ENCODE measurements at regions not wholly inside any gene's neighbourhood (a gene's known extent, or its start where the extent isn't known, plus 50 kb on each side); places are given as distances from the start of the nearest gene placed in this dataset.
"Not testable (repeated sequence)": the region's sequence is repeated elsewhere in the genome, so short reads cannot be mapped to it uniquely, and the experiment has no call there.

DNA sequence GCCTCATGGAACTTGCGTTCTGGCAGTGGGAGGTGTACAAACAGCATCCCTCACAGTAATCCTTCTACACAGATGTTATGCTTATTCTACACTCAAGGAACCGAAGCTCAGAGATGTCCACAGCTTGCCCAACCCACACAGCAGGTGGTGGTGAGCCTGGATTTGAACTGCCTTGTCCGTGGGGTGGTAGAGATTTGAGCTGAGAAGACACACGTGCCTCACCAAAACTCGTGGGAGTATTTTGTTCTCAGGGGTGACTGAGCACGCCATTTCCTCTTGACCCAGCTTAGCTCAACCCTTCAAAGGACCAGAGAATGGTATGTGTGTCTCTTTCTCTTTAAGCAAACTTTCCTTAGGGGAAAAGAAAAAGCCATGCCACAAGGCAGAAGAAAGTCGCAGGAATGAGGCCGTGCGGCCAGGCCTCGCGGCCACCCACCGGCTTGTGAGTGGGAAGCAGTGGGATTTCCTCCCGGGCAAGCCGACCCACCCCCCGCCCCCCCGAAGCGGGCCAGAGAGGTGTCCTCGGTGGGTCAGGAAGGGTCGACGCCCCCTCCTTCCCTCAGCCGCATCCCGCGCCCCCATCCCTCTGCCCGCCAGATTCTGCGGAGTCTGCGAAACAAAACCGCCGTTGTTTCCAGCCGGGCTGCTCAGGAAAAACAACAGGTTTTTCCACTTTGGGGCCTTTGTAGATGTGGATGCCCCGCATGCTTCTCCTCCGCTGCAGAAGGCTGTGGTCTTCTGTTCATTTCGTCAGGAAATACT lies 123.8 kb upstream of the ZNF469 start:
- H3K4me3 Mint-ChIP-seq; H3K36me3 Mint-ChIP-seq; H3K9me3 ChIP-seq; H3K27ac ChIP-seq (ENCODE audit: low read length); DNase-seq; ATAC-seq (replicated peaks in 1 of 4); H3K4me1 ChIP-seq (ENCODE audit: control insufficient read depth in 1 of 2, extremely low read depth in 1 of 2, insufficient read depth in 2 of 2, low read length in 2 of 2); H3K4me1 Mint-ChIP-seq; CTCF ChIA-PET; H3K4me3 ChIP-seq (ENCODE audit: control insufficient read depth in 1 of 2, extremely low read depth in 1 of 2, low read length in 1 of 2); H3K27ac Mint-ChIP-seq; POLR2A ChIA-PET; H3K36me3 ChIP-seq (ENCODE audit: control insufficient read depth in 2 of 2, extremely low read depth in 1 of 2, insufficient read depth in 1 of 2, low read length in 1 of 2): not testable (repeated sequence)
- peaks cover 2 to 30% of the 10 kb centered on the region in 2 experiments for H3K27me3 ChIP-seq (replicated peaks in 1 of 2; ENCODE audit: control insufficient read depth in 2 of 2, extremely low read depth in 1 of 2, insufficient read depth in 2 of 2, low read length in 1 of 2)
- Mint-ChIP-seq H3K9me3 (peaks cover 0 to 11% (median 3%) of the 10 kb centered on the region in 3 donors), H3K27me3 (peaks cover 28 to 46% of the 10 kb centered on the region in 2 donors)
- WGBS (ENCODE audit: insufficient coverage), result 12% methylated on average over 3 of the region's 32 CpGs

DNA sequence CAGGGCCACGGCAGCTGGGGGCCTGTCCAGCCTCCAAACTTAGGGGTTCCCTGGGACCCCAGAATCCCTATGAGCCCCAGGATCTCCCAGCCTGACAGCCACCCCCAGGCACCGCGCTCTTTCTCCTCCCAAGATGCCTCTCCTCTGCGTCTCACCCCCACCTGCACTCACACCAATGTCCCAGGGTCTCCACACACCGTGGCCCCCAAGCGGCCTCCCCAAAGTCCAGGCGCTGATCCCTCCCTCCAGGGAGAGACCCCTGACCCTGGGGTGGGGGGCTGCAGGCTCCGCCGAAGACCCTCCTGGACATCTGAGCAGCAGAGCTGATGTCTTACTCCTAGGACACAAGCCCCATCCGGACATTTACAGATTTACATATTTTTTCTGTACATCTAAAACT lies 123.2 kb upstream of the ZNF469 start:
- POLR2A ChIA-PET; ATAC-seq (replicated peaks in 1 of 4); H3K4me1 Mint-ChIP-seq; H3K27ac ChIP-seq (ENCODE audit: low read length); DNase-seq; H3K4me3 ChIP-seq (ENCODE audit: control insufficient read depth in 1 of 2, extremely low read depth in 1 of 2, low read length in 1 of 2); CTCF ChIA-PET; H3K27ac Mint-ChIP-seq; H3K36me3 ChIP-seq (ENCODE audit: control insufficient read depth in 2 of 2, extremely low read depth in 1 of 2, insufficient read depth in 1 of 2, low read length in 1 of 2); H3K4me3 Mint-ChIP-seq; H3K9me3 ChIP-seq; H3K36me3 Mint-ChIP-seq; H3K4me1 ChIP-seq (ENCODE audit: control insufficient read depth in 1 of 2, extremely low read depth in 1 of 2, insufficient read depth in 2 of 2, low read length in 2 of 2): not testable (repeated sequence)
- peaks cover 2 to 34% of the 10 kb centered on the region in 2 experiments for H3K27me3 ChIP-seq (replicated peaks in 1 of 2; ENCODE audit: control insufficient read depth in 2 of 2, extremely low read depth in 1 of 2, insufficient read depth in 2 of 2, low read length in 1 of 2)
- Mint-ChIP-seq H3K27me3 (peaks cover 28 to 46% of the 10 kb centered on the region in 2 donors), H3K9me3 (peaks cover 0 to 11% (median 3%) of the 10 kb centered on the region in 3 donors)
- WGBS (ENCODE audit: insufficient coverage), result 51% methylated on average over 6 of the region's 10 CpGs

DNA sequence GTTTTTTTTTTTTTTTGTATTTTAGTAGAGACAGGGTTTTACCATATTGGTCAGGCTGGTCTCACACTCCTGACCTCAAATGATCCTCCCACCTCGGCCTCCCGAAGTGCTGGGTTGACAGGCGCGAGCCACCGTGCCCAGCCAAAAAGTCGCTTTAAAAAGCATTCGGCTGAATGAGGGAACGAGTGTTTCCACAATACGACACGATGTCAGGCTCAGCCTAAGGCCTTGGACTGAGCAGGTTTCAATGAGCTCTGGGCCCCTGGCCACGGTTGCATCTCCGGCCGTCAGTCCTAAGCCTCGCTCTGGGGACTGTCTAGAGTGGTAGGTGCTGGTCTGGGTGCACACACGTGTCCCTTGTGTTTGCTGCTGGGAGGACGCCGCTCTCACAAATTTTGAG lies 122.6 kb upstream of the ZNF469 start:
- H3K4me3 Mint-ChIP-seq; H3K27ac Mint-ChIP-seq; POLR2A ChIA-PET; DNase-seq; H3K4me3 ChIP-seq (ENCODE audit: control insufficient read depth in 1 of 2, extremely low read depth in 1 of 2, low read length in 1 of 2); H3K36me3 Mint-ChIP-seq; ATAC-seq (replicated peaks in 1 of 4); H3K9me3 ChIP-seq; H3K9me3 Mint-ChIP-seq; H3K27ac ChIP-seq (ENCODE audit: low read length); CTCF ChIA-PET; H3K36me3 ChIP-seq (ENCODE audit: control insufficient read depth in 2 of 2, extremely low read depth in 1 of 2, insufficient read depth in 1 of 2, low read length in 1 of 2); H3K4me1 ChIP-seq (ENCODE audit: control insufficient read depth in 1 of 2, extremely low read depth in 1 of 2, insufficient read depth in 2 of 2, low read length in 2 of 2); H3K4me1 Mint-ChIP-seq: not testable (repeated sequence)
- peaks cover 28 to 44% of the 10 kb centered on the region in 2 donors for H3K27me3 Mint-ChIP-seq
- peaks cover 2 to 39% of the 10 kb centered on the region in 2 experiments for H3K27me3 ChIP-seq (replicated peaks in 1 of 2; ENCODE audit: control insufficient read depth in 2 of 2, extremely low read depth in 1 of 2, insufficient read depth in 2 of 2, low read length in 1 of 2)
- WGBS (ENCODE audit: insufficient coverage), result 92% methylated on average over 8 of the region's 17 CpGs

DNA sequence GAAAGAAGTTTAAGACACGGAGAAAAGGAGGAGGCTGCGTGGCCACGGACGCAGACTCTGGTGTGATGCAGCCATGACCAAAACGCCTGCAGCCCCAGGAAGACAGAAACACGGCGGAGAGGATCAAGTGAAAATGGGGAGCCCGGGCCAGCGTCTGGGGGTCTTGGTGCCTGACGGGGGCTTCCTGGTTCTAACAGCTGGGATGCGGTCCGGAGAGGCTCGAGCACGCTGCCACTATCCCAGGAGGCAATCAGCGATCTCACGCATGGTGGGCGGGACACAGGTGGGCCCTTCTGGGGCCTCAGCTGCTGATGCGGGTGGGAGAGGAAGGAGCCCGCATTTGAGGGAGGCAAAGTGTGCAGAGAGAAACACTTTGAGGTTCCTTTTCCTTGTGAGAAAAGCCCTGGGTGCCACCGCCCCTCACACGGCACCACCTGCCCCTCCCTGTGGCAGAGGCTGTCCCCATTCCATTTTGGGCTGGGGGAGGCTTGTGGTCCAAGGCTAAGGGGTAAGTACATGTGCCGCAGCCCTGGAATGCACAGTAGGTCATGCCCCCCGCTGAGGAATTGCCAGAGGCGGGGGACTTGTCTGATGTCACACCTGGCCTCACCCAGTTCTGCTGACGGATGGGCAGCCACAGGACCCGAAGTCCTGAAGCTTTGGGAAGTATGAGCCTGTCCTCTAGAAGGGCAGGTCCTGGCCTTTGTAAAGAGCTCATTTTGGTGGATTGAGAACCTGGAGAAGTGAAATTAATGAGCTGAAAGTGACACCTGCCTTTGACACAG lies 121.7 kb upstream of the ZNF469 start:
- H3K27ac Mint-ChIP-seq; H3K36me3 Mint-ChIP-seq; H3K27ac ChIP-seq (ENCODE audit: low read length); DNase-seq; H3K9me3 Mint-ChIP-seq; POLR2A ChIA-PET; H3K9me3 ChIP-seq; CTCF ChIA-PET; H3K36me3 ChIP-seq (ENCODE audit: control insufficient read depth in 2 of 2, extremely low read depth in 1 of 2, insufficient read depth in 1 of 2, low read length in 1 of 2); ATAC-seq (replicated peaks in 1 of 4); H3K4me1 Mint-ChIP-seq; H3K4me3 Mint-ChIP-seq; H3K4me3 ChIP-seq (ENCODE audit: control insufficient read depth in 1 of 2, extremely low read depth in 1 of 2, low read length in 1 of 2): not testable (repeated sequence)
- WGBS (ENCODE audit: insufficient coverage), result 88% methylated on average over 22 of the region's 26 CpGs
- H3K27me3 Mint-ChIP-seq, result peaks cover 22 to 49% of the 10 kb centered on the region in 2 donors
- Histone ChIP-seq H3K4me1 (ENCODE audit: control insufficient read depth in 1 of 2, extremely low read depth in 1 of 2, insufficient read depth in 2 of 2, low read length in 2 of 2) (peaks cover 0 to 14% of the 10 kb centered on the region in 2 experiments), H3K27me3 (replicated peaks in 1 of 2; ENCODE audit: control insufficient read depth in 2 of 2, extremely low read depth in 1 of 2, insufficient read depth in 2 of 2, low read length in 1 of 2) (peaks cover 2 to 44% of the 10 kb centered on the region in 2 experiments)

DNA sequence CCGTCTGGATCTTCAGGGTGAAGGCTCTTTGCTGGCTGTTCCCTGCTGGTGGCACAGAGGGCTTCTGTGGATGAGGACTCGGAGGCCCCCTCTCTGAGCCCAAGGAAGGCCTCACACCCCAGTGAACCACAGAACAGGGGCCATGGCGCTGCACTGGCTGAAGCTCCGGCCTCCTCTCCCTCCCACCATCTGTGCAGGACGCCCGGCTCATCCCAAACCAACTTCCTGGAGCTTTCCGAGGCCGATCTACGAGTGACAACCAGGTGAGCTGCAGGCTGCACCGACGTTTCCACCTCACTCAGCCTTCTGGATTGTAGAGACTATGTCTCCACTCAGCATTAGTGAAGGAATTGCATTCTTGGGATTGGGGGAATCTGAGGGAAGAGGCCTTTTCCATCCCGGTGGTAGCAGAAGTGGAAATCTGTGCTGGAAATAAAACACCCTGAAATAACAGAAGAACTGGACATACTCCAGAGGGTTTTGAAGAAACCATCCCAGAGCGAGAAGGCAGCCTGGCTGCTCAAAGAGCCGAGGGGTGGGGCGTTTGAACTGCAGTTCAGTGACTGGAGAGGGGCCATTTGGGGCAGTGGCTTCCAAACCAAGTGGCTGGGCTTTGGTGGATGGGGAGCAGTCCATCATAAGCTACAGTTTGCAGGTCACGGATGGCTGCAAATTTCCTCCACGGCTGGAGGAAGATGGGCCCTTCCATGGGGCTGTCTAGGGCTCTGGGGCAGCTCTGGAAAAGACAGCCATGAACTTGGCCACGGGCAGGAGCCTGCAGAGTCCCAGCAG lies 120.7 kb upstream of the ZNF469 start:
- 72% methylated on average over 2 of the region's 18 CpGs for WGBS (ENCODE audit: insufficient coverage)

DNA sequence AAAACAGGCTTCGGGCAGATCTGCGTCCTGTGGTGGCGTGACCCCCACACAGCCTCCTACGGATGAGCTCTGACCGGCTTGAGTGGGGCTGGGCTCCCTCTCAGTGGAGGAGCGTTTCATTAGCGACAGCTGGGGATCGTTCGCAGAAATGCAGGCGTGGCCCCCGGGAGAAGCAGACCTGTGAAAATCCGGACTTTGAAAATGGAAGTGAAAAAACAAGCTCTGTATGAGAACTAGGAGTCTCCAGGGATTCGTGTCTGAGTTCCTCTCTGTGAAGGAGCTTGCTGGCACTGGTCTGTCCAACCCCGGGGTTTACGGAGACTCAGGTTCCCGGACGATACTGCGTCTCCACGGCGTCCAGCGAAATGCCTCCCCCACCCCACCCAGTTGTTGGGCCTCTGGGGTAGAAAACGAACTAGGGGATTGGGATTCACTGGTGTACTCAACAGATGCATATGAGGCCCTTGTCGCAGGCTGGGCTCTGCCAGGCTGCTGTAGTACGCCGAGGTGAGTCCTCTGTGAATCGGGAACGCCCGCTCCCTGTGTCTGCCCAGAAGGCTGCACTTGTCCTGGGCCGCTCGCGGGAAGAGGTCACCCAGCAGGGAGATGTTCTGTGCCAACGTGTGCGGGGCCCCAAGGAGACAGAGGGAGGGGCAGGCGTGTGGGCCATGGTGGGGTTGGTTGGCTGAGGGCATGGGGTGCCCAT lies 119.7 kb upstream of the ZNF469 start:
- CTCF ChIA-PET; ATAC-seq (replicated peaks in 1 of 4); H3K9me3 Mint-ChIP-seq; POLR2A ChIA-PET; H3K27ac ChIP-seq (ENCODE audit: low read length); DNase-seq; H3K4me3 Mint-ChIP-seq; H3K9me3 ChIP-seq; H3K36me3 ChIP-seq (ENCODE audit: control insufficient read depth in 2 of 2, extremely low read depth in 1 of 2, insufficient read depth in 1 of 2, low read length in 1 of 2); H3K27ac Mint-ChIP-seq; H3K4me3 ChIP-seq (ENCODE audit: control insufficient read depth in 1 of 2, extremely low read depth in 1 of 2, low read length in 1 of 2); H3K36me3 Mint-ChIP-seq; H3K4me1 Mint-ChIP-seq: not testable (repeated sequence)
- 79% methylated on average over 22 of the region's 34 CpGs for WGBS (ENCODE audit: insufficient coverage)
- H3K27me3 Mint-ChIP-seq, result peaks cover 11 to 45% of the 10 kb centered on the region in 2 donors
- H3K4me1 ChIP-seq (ENCODE audit: control insufficient read depth in 1 of 2, extremely low read depth in 1 of 2, insufficient read depth in 2 of 2, low read length in 2 of 2), result peaks cover 0 to 15% of the 10 kb centered on the region in 2 experiments
- H3K27me3 ChIP-seq (replicated peaks in 1 of 2; ENCODE audit: control insufficient read depth in 2 of 2, extremely low read depth in 1 of 2, insufficient read depth in 2 of 2, low read length in 1 of 2), result peaks cover 2 to 47% of the 10 kb centered on the region in 2 experiments

More for the DNA sequence above, 120.7 kb upstream of the ZNF469 start:
- POLR2A ChIA-PET; H3K27ac ChIP-seq (ENCODE audit: low read length); ATAC-seq (replicated peaks in 1 of 4); DNase-seq; CTCF ChIA-PET; H3K4me3 ChIP-seq (ENCODE audit: control insufficient read depth in 1 of 2, extremely low read depth in 1 of 2, low read length in 1 of 2); H3K4me3 Mint-ChIP-seq; H3K9me3 Mint-ChIP-seq; H3K36me3 Mint-ChIP-seq; H3K9me3 ChIP-seq; H3K36me3 ChIP-seq (ENCODE audit: control insufficient read depth in 2 of 2, extremely low read depth in 1 of 2, insufficient read depth in 1 of 2, low read length in 1 of 2); H3K4me1 Mint-ChIP-seq; H3K27ac Mint-ChIP-seq: not testable (repeated sequence)
- peaks cover 19 to 49% of the 10 kb centered on the region in 2 donors for H3K27me3 Mint-ChIP-seq
- H3K4me1 ChIP-seq (ENCODE audit: control insufficient read depth in 1 of 2, extremely low read depth in 1 of 2, insufficient read depth in 2 of 2, low read length in 2 of 2), result peaks cover 0 to 15% of the 10 kb centered on the region in 2 experiments
- peaks cover 2 to 44% of the 10 kb centered on the region in 2 experiments for H3K27me3 ChIP-seq (replicated peaks in 1 of 2; ENCODE audit: control insufficient read depth in 2 of 2, extremely low read depth in 1 of 2, insufficient read depth in 2 of 2, low read length in 1 of 2)

Data from T-cell (primary cell).